ENCODE measurements at regions not wholly inside any gene's neighbourhood (a gene's known extent, or its start where the extent isn't known, plus 50 kb on each side); places are given as distances from the start of the nearest gene placed in this dataset.

- DNase-seq (ENCODE audit: low read depth, low spot score): no peak
- POLR2A ChIA-PET: no interaction called here
- H3K4me3 ChIP-seq (ENCODE audit: low read depth, low read length): no peak overlapping the region
- CTCF ChIA-PET: no interaction called here
- no peak for TF ChIP-seq CTCF (IDR thresholded peaks at IDR 0.05; ENCODE audit: insufficient read depth, low read length, missing control alignments)
Measured at GRCh38 chr20:39452583-39453340, 490.6 kb downstream of the DHX35 start.

- no peak overlapping the region for H3K4me3 ChIP-seq (ENCODE audit: low read depth, low read length)
- no peak for TF ChIP-seq CTCF (IDR thresholded peaks at IDR 0.05; ENCODE audit: insufficient read depth, low read length, missing control alignments)
- no peak for DNase-seq (ENCODE audit: low read depth, low spot score)
- POLR2A ChIA-PET: no interaction called here
- CTCF ChIA-PET: no interaction called here
Measured at GRCh38 chr20:39451386-39451785, 489.2 kb downstream of the DHX35 start.

GRCh38 chr20:39446397-39446796 is 484.3 kb downstream of the DHX35 start:
- POLR2A ChIA-PET: no interaction called here
- CTCF ChIA-PET: no interaction called here

GRCh38 chr20:39445095-39445494 is 483.0 kb downstream of the DHX35 start:
- DNase-seq (ENCODE audit: low read depth, low spot score): no peak
- ChIA-PET CTCF (no interaction called here), POLR2A (no interaction called here)
- no peak overlapping the region for H3K4me3 ChIP-seq (ENCODE audit: low read depth, low read length)
- no peak for TF ChIP-seq CTCF (IDR thresholded peaks at IDR 0.05; ENCODE audit: insufficient read depth, low read length, missing control alignments)

More at GRCh38 chr20:39446397-39446796, 484.3 kb downstream of the DHX35 start:
- no peak overlapping the region for H3K4me3 ChIP-seq (ENCODE audit: low read depth, low read length)
- no peak for DNase-seq (ENCODE audit: low read depth, low spot score)
- TF ChIP-seq CTCF (IDR thresholded peaks at IDR 0.05; ENCODE audit: insufficient read depth, low read length, missing control alignments): no peak

- ChIA-PET POLR2A (no interaction called here), CTCF (no interaction called here)
- no peak overlapping the region for H3K4me3 ChIP-seq (ENCODE audit: low read depth, low read length)
- TF ChIP-seq CTCF (IDR thresholded peaks at IDR 0.05; ENCODE audit: insufficient read depth, low read length, missing control alignments): no peak
- no peak for DNase-seq (ENCODE audit: low read depth, low spot score)
Measured at GRCh38 chr20:39433466-39433865, 471.3 kb downstream of the DHX35 start.

- no peak for DNase-seq (ENCODE audit: low read depth, low spot score)
- no peak overlapping the region for H3K4me3 ChIP-seq (ENCODE audit: low read depth, low read length)
- CTCF ChIA-PET: no interaction called here
- POLR2A ChIA-PET: no interaction called here
- TF ChIP-seq CTCF (IDR thresholded peaks at IDR 0.05; ENCODE audit: insufficient read depth, low read length, missing control alignments): no peak
Measured at GRCh38 chr20:39431091-39431880, 469.1 kb downstream of the DHX35 start.

Data from AG04449 (cell line).